Vagina (tissue), 2 donors: ENCODE measurements at regions not wholly inside any gene's neighbourhood (a gene's known extent, or its start where the extent isn't known, plus 50 kb on each side); places are given as distances from the start of the nearest gene placed in this dataset.

Experiments
- CTCF ChIP-seq, 3 experiments: fragments of 450-650 bp in 2 of 3; fragments of 200-600 bp in 1 of 3; sonication (generic) in 1 of 3; IDR thresholded peaks; one replicate each; pipeline ENCODE4 v1.5.1; 2017 to 2019; ENCODE audit warnings: antibody characterized with exemption in 3 of 3, mild to moderate bottlenecking in 2 of 3, moderate library complexity in 2 of 3
- POLR2A ChIP-seq, 2 donors: fragments of 450-650 bp; IDR thresholded peaks; one replicate each; pipeline ENCODE4 v1.6.1; 2017; ENCODE audit warnings: antibody characterized with exemption in 2 of 2, mild to moderate bottlenecking in 2 of 2, moderate library complexity in 2 of 2
- POLR2AphosphoS5 ChIP-seq, 2 donors: sonication (generic); formaldehyde crosslinking; IDR thresholded peaks; one replicate each; pipeline ENCODE4 v1.9.0; 2017; ENCODE audit warnings: antibody characterized with exemption in 2 of 2, mild to moderate bottlenecking in 2 of 2, low read depth in 1 of 2; ENCODE audit not compliant: insufficient read depth in 1 of 2

GRCh38 chr4:106690487-106690886 lies 321.9 kb upstream of the GIMD1 start:
- TF ChIP-seq POLR2A (IDR thresholded peaks at IDR 0.05) (no peak), CTCF (IDR thresholded peaks at IDR 0.05) (no peak), POLR2AphosphoS5 (IDR thresholded peaks at IDR 0.05; ENCODE audit: insufficient read depth in 1 of 2, low read depth in 1 of 2) (no peak)
